IMR-90 (cell line): ENCODE measurements at regions not wholly inside any gene's neighbourhood (a gene's known extent, or its start where the extent isn't known, plus 50 kb on each side); places are given as distances from the start of the nearest gene placed in this dataset.

Experiments used
- ATAC-seq: fragments of 200-7000 bp; cut with Tn5 transposase; 2 replicates; pipeline ENCODE4 v1.9.1; 2020; ENCODE audit warnings: low read depth, mild to moderate bottlenecking, moderate library complexity
- BruUV-seq: library from RNA; stranded (reverse); fragments of 400-500 nt; replicated peaks from 2 replicates; lab custom pipeline; 2021; lab: Mats Ljungman, UMichigan
- CTCF ChIA-PET: fragments of 300-600 bp; formaldehyde crosslinking; extraction: SDS; loops from one replicate; lab custom pipeline; 2021; ENCODE audit warnings: antibody characterized with exemption; lab: Yijun Ruan, JAX
- POLR2A ChIA-PET: fragments of 300-600 bp; sonication (Branson Sonifier 250); formaldehyde crosslinking; loops from one replicate; lab custom pipeline; 2022; ENCODE audit warnings: antibody characterized with exemption; ENCODE audit not compliant: unreplicated experiment; lab: Charles Lee
- DNase-seq: peaks from one replicate; pipeline ENCODE4 v3.0.0; 2013
- H2AFZ ChIP-seq: replicated peaks from 2 replicates; pipeline ENCODE3; 2013; ENCODE audit warnings: low read length, mild to moderate bottlenecking; ENCODE audit not compliant: poor library complexity
- H2AK5ac ChIP-seq: 2 replicates; pipeline ENCODE4 v1.6.1; 2013; ENCODE audit warnings: low read depth, low read length, inconsistent platforms
- H2AK9ac ChIP-seq: replicated peaks from 2 replicates; pipeline ENCODE3; 2013; ENCODE audit warnings: mild to moderate bottlenecking, low read depth, low read length, moderate library complexity; ENCODE audit not compliant: poor library complexity
- H2BK120ac ChIP-seq: 2 replicates; pipeline ENCODE4 v1.6.1; 2013; ENCODE audit warnings: low read depth, low read length, inconsistent platforms
- H2BK15ac ChIP-seq: 3 replicates; pipeline ENCODE4 v1.6.1; 2013; ENCODE audit warnings: low read depth, low read length, inconsistent platforms
- H2BK20ac ChIP-seq: 2 replicates; pipeline ENCODE4 v1.6.1; 2013; ENCODE audit warnings: low read depth, mild to moderate bottlenecking, inconsistent platforms, low read length, moderate library complexity
- H2BK5ac ChIP-seq: 2 replicates; pipeline ENCODE4 v1.6.1; 2013; ENCODE audit warnings: mild to moderate bottlenecking, low read depth, low read length, inconsistent platforms; ENCODE audit not compliant: poor library complexity, severe bottlenecking
- H3K14ac ChIP-seq: replicated peaks from 2 replicates; pipeline ENCODE4 v1.6.1; 2013; ENCODE audit warnings: low read depth, low read length, inconsistent platforms
- H3K18ac ChIP-seq: 2 replicates; pipeline ENCODE4 v1.6.1; 2013; ENCODE audit warnings: low read depth, low read length, control low read depth
- H3K23ac ChIP-seq: 2 replicates; pipeline ENCODE4 v1.6.1; 2013; ENCODE audit warnings: low read depth, low read length, inconsistent platforms
- H3K27ac ChIP-seq: 2 replicates; pipeline ENCODE4 v1.5.1; 2013; ENCODE audit warnings: mild to moderate bottlenecking, control low read depth, low read length; ENCODE audit not compliant: insufficient read depth
- H3K27me3 ChIP-seq: 2 replicates; pipeline ENCODE4 v1.6.1; 2013; ENCODE audit warnings: low read length; ENCODE audit not compliant: control insufficient read depth, insufficient read depth
- H3K36me3 ChIP-seq: 2 replicates; pipeline ENCODE4 v1.6.1; 2013; ENCODE audit warnings: low read length, mixed read lengths; ENCODE audit not compliant: control insufficient read depth, insufficient read depth
- H3K4ac ChIP-seq: 2 replicates; pipeline ENCODE4 v1.6.1; 2013; ENCODE audit warnings: low read depth, low read length, inconsistent platforms
- H3K4me1 ChIP-seq: 2 replicates; pipeline ENCODE4 v1.6.1; 2013; ENCODE audit warnings: low read length, mixed read lengths; ENCODE audit not compliant: control insufficient read depth, insufficient read depth
- H3K4me2 ChIP-seq: 2 replicates; pipeline ENCODE4 v1.6.1; 2013; ENCODE audit warnings: low read depth, mild to moderate bottlenecking, control low read depth, low read length, moderate library complexity
- H3K4me3 ChIP-seq: 2 replicates; pipeline ENCODE4 v1.5.1; 2013; ENCODE audit warnings: low read depth, mild to moderate bottlenecking, control low read depth, low read length, moderate library complexity; ENCODE audit not compliant: insufficient read depth
- H3K56ac ChIP-seq: 2 replicates; pipeline ENCODE4 v1.6.1; 2013; ENCODE audit warnings: low read length, inconsistent platforms; ENCODE audit not compliant: insufficient read depth; ENCODE audit errors: extremely low read depth
- H3K79me1 ChIP-seq, 2 experiments: 2 replicates each; pipeline ENCODE4 v1.6.1; 2013; ENCODE audit warnings: low read length in 2 of 2, inconsistent platforms in 1 of 2, low read depth in 1 of 2
- H3K9ac ChIP-seq: 2 replicates; pipeline ENCODE4 v1.6.1; 2013; ENCODE audit warnings: low read depth, low read length, control low read depth
- H3K9me1 ChIP-seq: 2 replicates; pipeline ENCODE4 v1.6.1; 2013; ENCODE audit warnings: low read length, inconsistent platforms; ENCODE audit not compliant: insufficient read depth
- H3K9me3 ChIP-seq: 2 replicates; pipeline ENCODE4 v1.6.1; 2013; ENCODE audit warnings: low read length; ENCODE audit not compliant: control insufficient read depth, insufficient read depth
- H4K20me1 ChIP-seq: 2 replicates; pipeline ENCODE4 v1.6.1; 2013; ENCODE audit warnings: low read length, inconsistent platforms; ENCODE audit not compliant: insufficient read depth
- H4K5ac ChIP-seq: 2 replicates; pipeline ENCODE4 v1.6.1; 2013; ENCODE audit warnings: mild to moderate bottlenecking, low read depth, low read length, control low read depth
- H4K8ac ChIP-seq, 2 experiments: 2 replicates each; pipeline ENCODE4 v1.6.1; 2013; ENCODE audit warnings: low read depth in 2 of 2, low read length in 2 of 2, control low read depth in 1 of 2, inconsistent platforms in 1 of 2
- H4K91ac ChIP-seq: 2 replicates; pipeline ENCODE4 v1.6.1; 2013; ENCODE audit warnings: low read depth, low read length, inconsistent platforms; ENCODE audit not compliant: insufficient read depth
- BHLHE40 ChIP-seq: fragments of 150-350 bp; IDR thresholded peaks from 2 replicates; pipeline ENCODE4 v1.6.1; 2016; ENCODE audit warnings: mild to moderate bottlenecking, low read depth, low read length
- CEBPB ChIP-seq: IDR thresholded peaks from 2 replicates; pipeline ENCODE4 v1.6.1; 2012; ENCODE audit warnings: low read depth, low read length, improper control_type of control experiment
- CHD1 ChIP-seq: IDR thresholded peaks from 2 replicates; pipeline ENCODE4 v1.6.1; 2012; ENCODE audit warnings: low read depth, low read length, improper control_type of control experiment
- CTCF ChIP-seq: conservative IDR thresholded peaks from 2 replicates; pipeline ENCODE4 v1.5.1; 2012; ENCODE audit warnings: mild to moderate bottlenecking, low read depth, low read length, improper control_type of control experiment
- ELK1 ChIP-seq: fragments of 150-350 bp; IDR thresholded peaks from 2 replicates; pipeline ENCODE4 v1.6.1; 2016; ENCODE audit warnings: low read depth, mild to moderate bottlenecking, low read length, moderate library complexity, borderline replicate concordance
- FOS ChIP-seq: fragments of 150-350 bp; IDR thresholded peaks from 2 replicates; pipeline ENCODE4 v1.6.1; 2016; ENCODE audit warnings: low read depth, low read length
- MAFK ChIP-seq: IDR thresholded peaks from 2 replicates; pipeline ENCODE4 v1.6.1; 2012; ENCODE audit warnings: low read depth, low read length, improper control_type of control experiment
- MAZ ChIP-seq: IDR thresholded peaks from 2 replicates; pipeline ENCODE4 v1.6.1; 2012; ENCODE audit warnings: low read depth, mild to moderate bottlenecking, low read length, improper control_type of control experiment, moderate library complexity, borderline replicate concordance
- MXI1 ChIP-seq: IDR thresholded peaks from 2 replicates; pipeline ENCODE4 v1.6.1; 2012; ENCODE audit warnings: low read depth, mild to moderate bottlenecking, low read length, moderate library complexity, borderline replicate concordance
- NFE2L2 ChIP-seq: fragments of 150-350 bp; IDR thresholded peaks from 2 replicates; pipeline ENCODE4 v1.6.1; 2016; ENCODE audit warnings: low read depth, mild to moderate bottlenecking, low read length
- POLR2A ChIP-seq: IDR thresholded peaks from 2 replicates; pipeline ENCODE4 v1.6.1; 2012; ENCODE audit warnings: mild to moderate bottlenecking, low read depth, low read length
- RAD21 ChIP-seq: IDR thresholded peaks from 2 replicates; pipeline ENCODE4 v1.6.1; 2012; ENCODE audit warnings: low read length, improper control_type of control experiment
- RCOR1 ChIP-seq: IDR thresholded peaks from 2 replicates; pipeline ENCODE4 v1.6.1; 2012; ENCODE audit warnings: mild to moderate bottlenecking, low read length, improper control_type of control experiment; ENCODE audit not compliant: insufficient replicate concordance
- RFX5 ChIP-seq: IDR thresholded peaks from 2 replicates; pipeline ENCODE4 v1.8.0; 2012; ENCODE audit warnings: low read depth, mild to moderate bottlenecking, low read length, moderate library complexity
- SMC3 ChIP-seq: fragments of 150-350 bp; IDR thresholded peaks from 2 replicates; pipeline ENCODE4 v1.6.1; 2016; ENCODE audit warnings: low read depth, mild to moderate bottlenecking, antibody characterized with exemption, low read length, moderate library complexity
- USF2 ChIP-seq: fragments of 150-350 bp; IDR thresholded peaks from 2 replicates; pipeline ENCODE4 v1.6.1; 2017; ENCODE audit warnings: mild to moderate bottlenecking, antibody characterized with exemption, low read length, low read depth
- WGBS, 2 experiments: methylation state at CpG; one replicate each; pipeline versions ENCODE4 v1.1.5 to v1.1.7; 2013; ENCODE audit warnings: missing lambda C conversion rate in 2 of 2; ENCODE audit not compliant: insufficient read length in 1 of 2; ENCODE audit errors: extremely low coverage in 2 of 2; 5-methylcytosine and 5-hydroxymethylcytosine counted together
- dilution Hi-C: fragments of 300-500 bp; cut with HindIII; formaldehyde crosslinking; loops from one replicate; pipeline ENCODE4 v1.14.3; 2018; ENCODE audit warnings: low sequenced_read_pairs; ENCODE audit not compliant: unreplicated experiment
- in situ Hi-C: fragments of 300-500 bp; cut with MboI; formaldehyde crosslinking; loops from 3 replicates; pipeline ENCODE4 v1.14.3; 2019; ENCODE audit warnings: low sequenced_read_pairs, inconsistent platforms, mixed read lengths
- intact Hi-C: fragments of 100-400 bp; cut with micrococcal nuclease; formaldehyde crosslinking; loops from 2 replicates; pipeline ENCODE4 v1.10.0; 2022

GRCh38 chr1:218945050-218945449 is 228.6 kb upstream of the LYPLAL1 start:
- H3K9ac ChIP-seq = no peak overlapping the region
- H3K79me1 ChIP-seq = no peaks in the 10 kb centered on the region
- H3K9me3 ChIP-seq = peaks cover 2% of the 10 kb centered on the region; the same call in 1 of the 2 replicates
- H3K4me1 ChIP-seq = no peaks in the 10 kb centered on the region
- ChIA-PET POLR2A (no interaction called here), CTCF (no interaction called here)
- H3K36me3 ChIP-seq = no peaks in the 10 kb centered on the region
- no peaks in the 10 kb centered on the region for H3K9me1 ChIP-seq
- no peak overlapping the region for H2BK120ac ChIP-seq
- no peak overlapping the region for H3K4ac ChIP-seq
- H2AFZ ChIP-seq = no peak overlapping the region
- no peak overlapping the region for H3K14ac ChIP-seq
- no peak for ATAC-seq
- no peak overlapping the region for H3K56ac ChIP-seq
- H2AK9ac ChIP-seq = no peak overlapping the region
- peak; percentile 36 for DNase-seq
- no peak overlapping the region for H3K18ac ChIP-seq
- TF ChIP-seq FOS (peak; percentile 68), MAZ (no peak), ELK1 (no peak), MXI1 (no peak), CHD1 (no peak), RFX5 (no peak), RAD21 (no peak), RCOR1 (no peak), USF2 (no peak), MAFK (peak; percentile 97), CEBPB (no peak), NFE2L2 (peak; percentile 88), POLR2A (no peak), SMC3 (no peak), BHLHE40 (no peak), CTCF (no peak)
- H3K27ac ChIP-seq = no peak overlapping the region
- H2BK20ac ChIP-seq = no peak overlapping the region
- in situ Hi-C loops = no loop called here
- no peak overlapping the region for H4K8ac ChIP-seq
- H3K23ac ChIP-seq = no peak overlapping the region
- H2BK15ac ChIP-seq = no peak overlapping the region
- H4K20me1 ChIP-seq = no peaks in the 10 kb centered on the region
- H4K5ac ChIP-seq = no peak overlapping the region
- H3K4me2 ChIP-seq = no peak overlapping the region
- intact Hi-C loops = no loop called here
- no CpG with 5 or more reads among the region's 1 CpG for WGBS, 2 experiments
- no peak overlapping the region for H3K4me3 ChIP-seq
- no peak overlapping the region for H2BK5ac ChIP-seq
- H4K91ac ChIP-seq = no peak overlapping the region
- no TSS peak for BruUV-seq
- H3K27me3 ChIP-seq = no peaks in the 10 kb centered on the region
- dilution Hi-C loops = no loop called here
- H2AK5ac ChIP-seq = no peak overlapping the region
